Astrocyte (in vitro differentiated cells and primary cell): ENCODE measurements at regions not wholly inside any gene's neighbourhood (a gene's known extent, or its start where the extent isn't known, plus 50 kb on each side); places are given as distances from the start of the nearest gene placed in this dataset.
"Not testable (repeated sequence)": the region's sequence is repeated elsewhere in the genome, so short reads cannot be mapped to it uniquely, and the experiment has no call there.

Source experiments
- DNase-seq: peaks from one replicate; pipeline ENCODE4 v3.0.0-alpha.2; 2010; ENCODE audit warnings: low read depth
- FAIRE-seq: peaks from 2 replicates; lab custom pipeline; 2011; peaks lifted over from hg19 to GRCh38; lab: Jason Lieb, UNC
- H2AFZ ChIP-seq: 2 replicates; pipeline ENCODE4 v1.6.0; 2012; ENCODE audit warnings: low read depth, low read length, inconsistent platforms
- H3K27ac ChIP-seq: 2 replicates; pipeline ENCODE4 v1.5.1; 2011; ENCODE audit warnings: low read depth, low read length, inconsistent platforms
- H3K27me3 ChIP-seq: 2 replicates; pipeline ENCODE4 v1.6.0; 2011; ENCODE audit warnings: low read length, inconsistent platforms; ENCODE audit not compliant: insufficient read depth
- H3K36me3 ChIP-seq: 2 replicates; pipeline ENCODE4 v1.5.1; 2011; ENCODE audit warnings: low read length, inconsistent platforms; ENCODE audit not compliant: insufficient read depth
- H3K4me1 ChIP-seq: 2 replicates; pipeline ENCODE4 v1.5.1; 2011; ENCODE audit warnings: low read length, inconsistent platforms; ENCODE audit not compliant: insufficient read depth
- H3K4me2 ChIP-seq: 2 replicates; pipeline ENCODE4 v1.6.0; 2012; ENCODE audit warnings: low read length, inconsistent platforms
- H3K4me3 ChIP-seq: 2 replicates; pipeline ENCODE4 v1.5.1; 2011; ENCODE audit warnings: low read depth, mild to moderate bottlenecking, low read length, inconsistent platforms; ENCODE audit not compliant: insufficient read depth
- H3K79me2 ChIP-seq: 2 replicates; pipeline ENCODE4 v1.6.0; 2012; ENCODE audit warnings: mild to moderate bottlenecking, low read length, inconsistent platforms; ENCODE audit not compliant: insufficient read depth
- H3K9ac ChIP-seq: 2 replicates; pipeline ENCODE4 v1.6.0; 2012; ENCODE audit warnings: mild to moderate bottlenecking, low read length, inconsistent platforms
- H3K9me3 ChIP-seq: 2 replicates; pipeline ENCODE4 v1.5.1; 2012; ENCODE audit warnings: low read depth, mild to moderate bottlenecking, low read length, inconsistent platforms; ENCODE audit not compliant: insufficient read depth
- H4K20me1 ChIP-seq: 2 replicates; pipeline ENCODE4 v1.6.0; 2012; ENCODE audit warnings: low read length, inconsistent platforms; ENCODE audit not compliant: insufficient read depth
- H3K27ac Mint-ChIP-seq: one replicate; pipeline ENCODE4 v1.8.0; 2021; ENCODE audit warnings: mild to moderate bottlenecking, mixed read lengths; ENCODE audit not compliant: unreplicated experiment
- H3K27me3 Mint-ChIP-seq: one replicate; pipeline ENCODE4 v1.8.0; 2021; ENCODE audit warnings: low read depth, mixed read lengths; ENCODE audit not compliant: unreplicated experiment
- H3K36me3 Mint-ChIP-seq: one replicate; pipeline ENCODE4 v1.8.0; 2021; ENCODE audit warnings: low read depth, mixed read lengths; ENCODE audit not compliant: unreplicated experiment
- H3K4me1 Mint-ChIP-seq: one replicate; pipeline ENCODE4 v1.8.0; 2021; ENCODE audit warnings: low read depth, mixed read lengths; ENCODE audit not compliant: unreplicated experiment
- H3K4me3 Mint-ChIP-seq: one replicate; pipeline ENCODE4 v1.8.0; 2021; ENCODE audit warnings: mild to moderate bottlenecking, moderate library complexity, mixed read lengths; ENCODE audit not compliant: unreplicated experiment
- H3K9me3 Mint-ChIP-seq: one replicate; pipeline ENCODE4 v1.8.0; 2021; ENCODE audit warnings: mild to moderate bottlenecking, mixed read lengths; ENCODE audit not compliant: unreplicated experiment
- EZH2 ChIP-seq: IDR thresholded peaks from 2 replicates; pipeline ENCODE4 v1.6.1; 2012; ENCODE audit warnings: mild to moderate bottlenecking, low read length, inconsistent platforms; ENCODE audit not compliant: insufficient read depth
- TF ChIP-seq, protein P1 (sequence below): IDR thresholded peaks from 2 replicates; pipeline ENCODE4 v1.5.1; 2011; ENCODE audit warnings: low read depth, mild to moderate bottlenecking, inconsistent platforms, low read length, moderate library complexity; ENCODE audit not compliant: insufficient read depth

DNA sequence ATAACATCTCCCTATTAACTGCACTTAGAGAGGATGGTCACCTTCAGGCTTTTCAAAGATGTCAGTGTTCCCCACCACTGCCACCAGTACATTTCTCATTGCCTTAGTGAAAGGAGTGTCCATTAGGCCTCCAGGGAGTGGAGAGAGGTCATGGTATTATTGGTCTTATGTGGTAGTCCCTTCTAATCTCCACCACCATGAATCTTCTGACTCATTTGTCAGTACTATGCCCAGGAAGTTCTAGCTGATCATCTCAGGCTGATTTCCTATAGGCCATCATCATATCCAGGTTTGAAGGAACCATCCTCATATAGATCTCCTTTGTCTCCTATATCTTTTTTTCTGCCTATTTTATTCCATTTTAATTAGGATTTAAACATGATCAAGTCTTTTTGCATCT, 221.5 kb downstream of the CYB561 start:
- Histone ChIP-seq H3K27ac (no peak overlapping the region), H3K27me3 (no peaks in the 10 kb centered on the region), H3K4me2 (no peak overlapping the region), H3K4me1 (no peaks in the 10 kb centered on the region), H3K9ac (no peak overlapping the region), H4K20me1 (peaks cover 20% of the 10 kb centered on the region), H3K79me2 (peaks cover 30% of the 10 kb centered on the region), H3K9me3 (no peaks in the 10 kb centered on the region), H3K4me3 (no peak overlapping the region), H3K36me3 (no peaks in the 10 kb centered on the region), H2AFZ (no peak overlapping the region)
- Mint-ChIP-seq H3K36me3 (peaks cover 4% of the 10 kb centered on the region), H3K27ac (no peak overlapping the region), H3K4me1 (no peaks in the 10 kb centered on the region), H3K4me3 (no peak overlapping the region), H3K9me3 (no peaks in the 10 kb centered on the region), H3K27me3 (no peaks in the 10 kb centered on the region)
- DNase-seq, result no peak
- TF ChIP-seq, protein P1, sequence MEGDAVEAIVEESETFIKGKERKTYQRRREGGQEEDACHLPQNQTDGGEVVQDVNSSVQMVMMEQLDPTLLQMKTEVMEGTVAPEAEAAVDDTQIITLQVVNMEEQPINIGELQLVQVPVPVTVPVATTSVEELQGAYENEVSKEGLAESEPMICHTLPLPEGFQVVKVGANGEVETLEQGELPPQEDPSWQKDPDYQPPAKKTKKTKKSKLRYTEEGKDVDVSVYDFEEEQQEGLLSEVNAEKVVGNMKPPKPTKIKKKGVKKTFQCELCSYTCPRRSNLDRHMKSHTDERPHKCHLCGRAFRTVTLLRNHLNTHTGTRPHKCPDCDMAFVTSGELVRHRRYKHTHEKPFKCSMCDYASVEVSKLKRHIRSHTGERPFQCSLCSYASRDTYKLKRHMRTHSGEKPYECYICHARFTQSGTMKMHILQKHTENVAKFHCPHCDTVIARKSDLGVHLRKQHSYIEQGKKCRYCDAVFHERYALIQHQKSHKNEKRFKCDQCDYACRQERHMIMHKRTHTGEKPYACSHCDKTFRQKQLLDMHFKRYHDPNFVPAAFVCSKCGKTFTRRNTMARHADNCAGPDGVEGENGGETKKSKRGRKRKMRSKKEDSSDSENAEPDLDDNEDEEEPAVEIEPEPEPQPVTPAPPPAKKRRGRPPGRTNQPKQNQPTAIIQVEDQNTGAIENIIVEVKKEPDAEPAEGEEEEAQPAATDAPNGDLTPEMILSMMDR, result no peak
- no peak for TF ChIP-seq EZH2
- no peak for FAIRE-seq

DNA sequence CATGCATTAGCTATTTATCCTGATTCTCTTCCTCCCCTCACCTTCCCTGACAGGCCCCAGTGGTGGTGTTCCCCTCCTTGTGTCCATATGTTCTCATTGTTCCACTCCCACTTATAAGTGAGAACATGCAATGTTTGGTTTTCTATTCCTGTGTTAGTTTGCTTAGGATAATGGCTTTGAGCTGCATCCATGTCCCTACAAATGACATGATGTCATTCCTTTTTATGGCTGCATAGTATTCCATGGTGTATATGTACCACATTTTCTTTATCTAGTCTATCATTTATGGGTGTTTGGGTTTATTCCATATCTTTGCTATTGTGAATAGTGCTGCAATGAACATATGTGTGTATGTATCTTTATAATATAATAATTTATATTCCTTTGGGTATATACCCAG, 219.4 kb downstream of the CYB561 start:
- not testable (repeated sequence) for FAIRE-seq, H3K27ac ChIP-seq, DNase-seq, H3K9me3 Mint-ChIP-seq, H3K4me1 ChIP-seq, H3K4me1 Mint-ChIP-seq, H3K4me3 Mint-ChIP-seq, H2AFZ ChIP-seq, H3K36me3 ChIP-seq, H3K27ac Mint-ChIP-seq, H3K9me3 ChIP-seq, H3K27me3 Mint-ChIP-seq, H3K4me3 ChIP-seq, H3K9ac ChIP-seq, H3K27me3 ChIP-seq, H3K4me2 ChIP-seq
- peaks cover 13% of the 10 kb centered on the region for H3K36me3 Mint-ChIP-seq
- H4K20me1 ChIP-seq, result peaks cover 37% of the 10 kb centered on the region
- peaks cover 46% of the 10 kb centered on the region for H3K79me2 ChIP-seq

DNA sequence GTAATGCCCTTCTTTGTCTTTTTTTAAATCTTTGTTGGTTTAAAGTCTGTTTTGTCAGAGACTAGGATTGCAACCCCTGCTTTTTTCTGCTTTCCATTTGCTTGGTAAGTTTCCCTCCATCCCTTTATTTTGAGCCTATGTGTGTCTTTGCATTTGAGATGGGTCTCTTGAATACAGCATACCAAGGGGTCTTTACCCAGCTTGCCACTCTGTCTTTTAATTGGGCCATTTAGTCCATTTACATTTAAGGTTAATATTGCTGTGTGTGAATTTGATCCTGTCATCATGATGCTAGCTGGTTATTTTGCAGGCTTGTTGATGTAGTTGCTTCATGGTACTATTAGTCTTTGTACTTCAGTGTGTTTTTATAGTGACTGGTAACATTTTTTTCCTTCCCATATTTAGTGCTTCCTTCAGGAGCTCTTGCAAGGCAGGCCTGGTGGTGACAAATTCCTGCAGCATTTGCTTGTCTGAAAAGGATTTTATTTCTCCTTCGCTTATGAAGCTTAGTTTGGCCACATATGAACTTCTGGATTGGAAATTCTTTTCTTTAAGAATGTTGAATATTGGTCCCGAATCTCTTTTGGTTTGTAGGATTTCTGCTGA, 215.0 kb downstream of the CYB561 start:
- H3K4me1 Mint-ChIP-seq, H3K36me3 ChIP-seq, H3K9ac ChIP-seq, H3K4me3 Mint-ChIP-seq, H3K4me1 ChIP-seq, H3K4me3 ChIP-seq, H3K27ac ChIP-seq, FAIRE-seq, H2AFZ ChIP-seq, H3K9me3 ChIP-seq, H3K27ac Mint-ChIP-seq, DNase-seq, H3K27me3 Mint-ChIP-seq, H3K4me2 ChIP-seq, H3K27me3 ChIP-seq: not testable (repeated sequence)
- Mint-ChIP-seq H3K9me3 (peaks cover 14% of the 10 kb centered on the region), H3K36me3 (peaks cover 19% of the 10 kb centered on the region)
- Histone ChIP-seq H4K20me1 (peaks cover 36% of the 10 kb centered on the region), H3K79me2 (peaks cover 70% of the 10 kb centered on the region)
